GM12878 (cell line): ENCODE measurements at regions not wholly inside any gene's neighbourhood (a gene's known extent, or its start where the extent isn't known, plus 50 kb on each side); places are given as distances from the start of the nearest gene placed in this dataset.

Experiments
- BACH1 ChIP-seq: fragments of 450-650 bp; IDR thresholded peaks from 2 replicates; pipeline ENCODE4 v1.6.1; 2017; ENCODE audit warnings: mild to moderate bottlenecking, borderline replicate concordance
- CBFB ChIP-seq: IDR thresholded peaks from 2 replicates; pipeline ENCODE4 v1.6.1; 2016; ENCODE audit warnings: antibody characterized with exemption, low read depth
- CREB1 ChIP-seq: IDR thresholded peaks from 2 replicates; pipeline ENCODE4 v1.6.1; 2012; ENCODE audit warnings: low read depth, mild to moderate bottlenecking, inconsistent platforms
- CREM ChIP-seq: IDR thresholded peaks from 2 replicates; pipeline ENCODE4 v1.6.1; 2014; ENCODE audit warnings: antibody characterized with exemption, low read depth
- JUND ChIP-seq: IDR thresholded peaks from 2 replicates; pipeline ENCODE4 v1.6.1; 2012; ENCODE audit warnings: low read depth, mild to moderate bottlenecking, low read length, improper control_type of control experiment, moderate library complexity
- KAT2A ChIP-seq: conservative IDR thresholded peaks from 2 replicates; pipeline ENCODE4 v1.6.1; 2011; ENCODE audit warnings: low read depth, low read length; ENCODE audit not compliant: control insufficient read depth
- NFIC ChIP-seq: IDR thresholded peaks from 2 replicates; pipeline ENCODE4 v1.6.1; 2012; ENCODE audit warnings: low read depth, mild to moderate bottlenecking, inconsistent platforms, low read length, moderate library complexity
- NFYB ChIP-seq: IDR thresholded peaks from 2 replicates; pipeline ENCODE4 v1.6.1; 2011; ENCODE audit warnings: low read depth, mild to moderate bottlenecking, low read length, improper control_type of control experiment, moderate library complexity; ENCODE audit not compliant: insufficient read depth
- NR2C2 ChIP-seq: IDR thresholded peaks from 2 replicates; pipeline ENCODE4 v1.6.1; 2011; ENCODE audit warnings: borderline replicate concordance, low read depth; ENCODE audit not compliant: control insufficient read depth, insufficient read length
- RELA ChIP-seq: fragments of 450-650 bp; IDR thresholded peaks from 2 replicates; pipeline ENCODE4 v1.8.0; 2014; ENCODE audit warnings: borderline replicate concordance; ENCODE audit not compliant: partially characterized antibody
- SREBF2 ChIP-seq: IDR thresholded peaks from 2 replicates; pipeline ENCODE4 v1.6.1; 2012; ENCODE audit warnings: mild to moderate bottlenecking, low read length
- ZNF207 ChIP-seq: fragments of 450-650 bp; IDR thresholded peaks from 2 replicates; pipeline ENCODE4 v1.6.1; 2014; ENCODE audit warnings: antibody characterized with exemption, mild to moderate bottlenecking, borderline replicate concordance
- ZNF24 ChIP-seq: fragments of 450-650 bp; IDR thresholded peaks from 2 replicates; pipeline ENCODE4 v1.6.1; 2017; ENCODE audit warnings: antibody characterized with exemption, mild to moderate bottlenecking
- ZNF384 ChIP-seq: IDR thresholded peaks from 2 replicates; pipeline ENCODE4 v1.6.1; 2012; ENCODE audit warnings: low read depth, mild to moderate bottlenecking, low read length, improper control_type of control experiment, borderline replicate concordance
- ZZZ3 ChIP-seq: IDR thresholded peaks from 2 replicates; pipeline ENCODE4 v1.6.1; 2011; ENCODE audit warnings: low read depth; ENCODE audit not compliant: control insufficient read depth, insufficient read length
- TF ChIP-seq, protein P1 (sequence below): IDR thresholded peaks from 2 replicates; pipeline ENCODE4 v1.6.1; 2011; ENCODE audit warnings: low read depth, low read length, improper control_type of control experiment, borderline replicate concordance
- TF ChIP-seq, protein P2 (sequence below): fragments of 450-650 bp; IDR thresholded peaks from 2 replicates; pipeline ENCODE4 v1.6.1; 2014; ENCODE audit warnings: mild to moderate bottlenecking

DNA sequence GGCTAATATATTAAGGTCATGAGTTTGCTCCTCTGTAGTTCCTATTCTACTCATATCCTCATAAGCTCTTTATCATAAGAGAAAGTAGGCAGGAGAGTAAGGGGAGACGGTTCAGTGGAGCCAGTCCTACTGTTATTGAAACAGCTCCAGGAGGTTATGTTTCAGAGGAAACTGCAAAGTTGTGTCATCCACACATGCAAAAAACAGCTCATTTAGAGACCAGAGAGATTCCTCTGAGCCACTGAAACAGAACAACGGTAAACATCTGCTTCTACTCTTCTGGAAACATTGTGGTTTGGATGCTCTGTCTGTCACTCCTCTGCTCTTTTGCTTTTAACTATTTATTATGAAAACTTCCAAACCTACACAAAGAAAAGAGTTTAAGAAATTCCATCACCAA lies 66.3 kb upstream of the PPP2R5A start (continued):
- TF ChIP-seq CREB1 (0 out of 2 replicates have a peak, but pooled peaks have one; percentile 30), ZNF384 (no peak), RELA (no peak), ZNF24 (no peak), ZNF207 (no peak), JUND (no peak), NR2C2 (no peak), NFIC (peak; percentile 90), SREBF2 (no peak), CREM (peak; percentile 45; the same call in 1 of the 2 replicates), CBFB (peak; percentile 53; the same call in 1 of the 2 replicates), NFYB (no peak), ZZZ3 (no peak), BACH1 (no peak), KAT2A (no peak)
- TF ChIP-seq, protein P1, sequence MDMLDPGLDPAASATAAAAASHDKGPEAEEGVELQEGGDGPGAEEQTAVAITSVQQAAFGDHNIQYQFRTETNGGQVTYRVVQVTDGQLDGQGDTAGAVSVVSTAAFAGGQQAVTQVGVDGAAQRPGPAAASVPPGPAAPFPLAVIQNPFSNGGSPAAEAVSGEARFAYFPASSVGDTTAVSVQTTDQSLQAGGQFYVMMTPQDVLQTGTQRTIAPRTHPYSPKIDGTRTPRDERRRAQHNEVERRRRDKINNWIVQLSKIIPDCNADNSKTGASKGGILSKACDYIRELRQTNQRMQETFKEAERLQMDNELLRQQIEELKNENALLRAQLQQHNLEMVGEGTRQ = no peak
- TF ChIP-seq, protein P2, sequence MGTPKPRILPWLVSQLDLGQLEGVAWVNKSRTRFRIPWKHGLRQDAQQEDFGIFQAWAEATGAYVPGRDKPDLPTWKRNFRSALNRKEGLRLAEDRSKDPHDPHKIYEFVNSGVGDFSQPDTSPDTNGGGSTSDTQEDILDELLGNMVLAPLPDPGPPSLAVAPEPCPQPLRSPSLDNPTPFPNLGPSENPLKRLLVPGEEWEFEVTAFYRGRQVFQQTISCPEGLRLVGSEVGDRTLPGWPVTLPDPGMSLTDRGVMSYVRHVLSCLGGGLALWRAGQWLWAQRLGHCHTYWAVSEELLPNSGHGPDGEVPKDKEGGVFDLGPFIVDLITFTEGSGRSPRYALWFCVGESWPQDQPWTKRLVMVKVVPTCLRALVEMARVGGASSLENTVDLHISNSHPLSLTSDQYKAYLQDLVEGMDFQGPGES = no peak
